ENCODE measurements at regions not wholly inside any gene's neighbourhood (a gene's known extent, or its start where the extent isn't known, plus 50 kb on each side); places are given as distances from the start of the nearest gene placed in this dataset.

- no peaks in the 10 kb centered on the region for H3K36me3 ChIP-seq (ENCODE audit: insufficient read depth, low read length, poor library complexity, severe bottlenecking)
- no peaks in the 10 kb centered on the region for H3K27me3 ChIP-seq (replicated peaks; ENCODE audit: insufficient read depth, low read depth, low read length, poor library complexity)
- intact Hi-C loops (cut with micrococcal nuclease; ENCODE audit: unreplicated experiment), result no loop called here
- ChIA-PET POLR2A (ENCODE audit: low non-redundant PET) (no interaction called here), CTCF (no interaction called here)
- TF ChIP-seq CTCF (conservative IDR thresholded peaks at IDR 0.05; ENCODE audit: low read depth, low read length) (no peak), EZH2 (IDR thresholded peaks at IDR 0.05; ENCODE audit: borderline replicate concordance, low read depth, low read length, poor library complexity, severe bottlenecking) (no peak)
- no peaks in the 10 kb centered on the region for H3K9me3 ChIP-seq (ENCODE audit: low read depth, low read length, poor library complexity, severe bottlenecking)
- H3K4me3 ChIP-seq (ENCODE audit: low read depth, low read length, poor library complexity, severe bottlenecking), result no peak overlapping the region
- H3K4me1 ChIP-seq (ENCODE audit: insufficient read depth, low read length, poor library complexity, severe bottlenecking), result no peaks in the 10 kb centered on the region
- BruUV-seq (replicated peaks), result no TSS peak
- no peak overlapping the region for H3K27ac ChIP-seq (ENCODE audit: low read depth, low read length, poor library complexity, severe bottlenecking)
- no peak for DNase-seq (ENCODE audit: low spot score)
These were observed 238.7 kb upstream of the SNX7 start for GRCh38 chr1:98422816-98423215.

GRCh38 chr1:98421085-98421435, 240.5 kb upstream of the SNX7 start:
- no peak for TF ChIP-seq EZH2 (IDR thresholded peaks at IDR 0.05; ENCODE audit: borderline replicate concordance, low read depth, low read length, poor library complexity, severe bottlenecking)
- no peak for TF ChIP-seq CTCF (conservative IDR thresholded peaks at IDR 0.05; ENCODE audit: low read depth, low read length)
- H3K36me3 ChIP-seq (ENCODE audit: insufficient read depth, low read length, poor library complexity, severe bottlenecking), result no peaks in the 10 kb centered on the region

GRCh38 chr1:98420376-98421084, 241.0 kb upstream of the SNX7 start:
- intact Hi-C loops (cut with micrococcal nuclease; ENCODE audit: unreplicated experiment), result no loop called here
- Histone ChIP-seq H3K36me3 (ENCODE audit: insufficient read depth, low read length, poor library complexity, severe bottlenecking) (no peaks in the 10 kb centered on the region), H3K9me3 (ENCODE audit: low read depth, low read length, poor library complexity, severe bottlenecking) (no peaks in the 10 kb centered on the region), H3K27me3 (replicated peaks; ENCODE audit: insufficient read depth, low read depth, low read length, poor library complexity) (no peaks in the 10 kb centered on the region), H3K4me3 (ENCODE audit: low read depth, low read length, poor library complexity, severe bottlenecking) (no peak overlapping the region), H3K4me1 (ENCODE audit: insufficient read depth, low read length, poor library complexity, severe bottlenecking) (no peaks in the 10 kb centered on the region), H3K27ac (ENCODE audit: low read depth, low read length, poor library complexity, severe bottlenecking) (no peak overlapping the region)
- DNase-seq (ENCODE audit: low spot score), result no peak
- TF ChIP-seq CTCF (conservative IDR thresholded peaks at IDR 0.05; ENCODE audit: low read depth, low read length), result no peak
- no peak for TF ChIP-seq EZH2 (IDR thresholded peaks at IDR 0.05; ENCODE audit: borderline replicate concordance, low read depth, low read length, poor library complexity, severe bottlenecking)
- POLR2A ChIA-PET (ENCODE audit: low non-redundant PET), result no interaction called here
- CTCF ChIA-PET, result no interaction called here
- BruUV-seq (replicated peaks), result no TSS peak

More at GRCh38 chr1:98421085-98421435, 240.5 kb upstream of the SNX7 start:
- intact Hi-C loops (cut with micrococcal nuclease; ENCODE audit: unreplicated experiment), result no loop called here
- Histone ChIP-seq H3K4me1 (ENCODE audit: insufficient read depth, low read length, poor library complexity, severe bottlenecking) (no peaks in the 10 kb centered on the region), H3K4me3 (ENCODE audit: low read depth, low read length, poor library complexity, severe bottlenecking) (no peak overlapping the region), H3K27ac (ENCODE audit: low read depth, low read length, poor library complexity, severe bottlenecking) (no peak overlapping the region), H3K9me3 (ENCODE audit: low read depth, low read length, poor library complexity, severe bottlenecking) (no peaks in the 10 kb centered on the region), H3K27me3 (replicated peaks; ENCODE audit: insufficient read depth, low read depth, low read length, poor library complexity) (no peaks in the 10 kb centered on the region)
- no TSS peak for BruUV-seq (replicated peaks)
- no peak for DNase-seq (ENCODE audit: low spot score)
- POLR2A ChIA-PET (ENCODE audit: low non-redundant PET), result no interaction called here
- CTCF ChIA-PET, result no interaction called here

Measured in A673 (cell line).